Inflammatory macrophage treated with lipopolysaccharide for 4 hours (primary cell): ENCODE measurements at regions not wholly inside any gene's neighbourhood (a gene's known extent, or its start where the extent isn't known, plus 50 kb on each side); places are given as distances from the start of the nearest gene placed in this dataset.
"Not testable (repeated sequence)": the region's sequence is repeated elsewhere in the genome, so short reads cannot be mapped to it uniquely, and the experiment has no call there.

Experiments
- DNase-seq: peaks from one replicate; pipeline ENCODE4 v3.0.0-alpha.2; 2020

DNA sequence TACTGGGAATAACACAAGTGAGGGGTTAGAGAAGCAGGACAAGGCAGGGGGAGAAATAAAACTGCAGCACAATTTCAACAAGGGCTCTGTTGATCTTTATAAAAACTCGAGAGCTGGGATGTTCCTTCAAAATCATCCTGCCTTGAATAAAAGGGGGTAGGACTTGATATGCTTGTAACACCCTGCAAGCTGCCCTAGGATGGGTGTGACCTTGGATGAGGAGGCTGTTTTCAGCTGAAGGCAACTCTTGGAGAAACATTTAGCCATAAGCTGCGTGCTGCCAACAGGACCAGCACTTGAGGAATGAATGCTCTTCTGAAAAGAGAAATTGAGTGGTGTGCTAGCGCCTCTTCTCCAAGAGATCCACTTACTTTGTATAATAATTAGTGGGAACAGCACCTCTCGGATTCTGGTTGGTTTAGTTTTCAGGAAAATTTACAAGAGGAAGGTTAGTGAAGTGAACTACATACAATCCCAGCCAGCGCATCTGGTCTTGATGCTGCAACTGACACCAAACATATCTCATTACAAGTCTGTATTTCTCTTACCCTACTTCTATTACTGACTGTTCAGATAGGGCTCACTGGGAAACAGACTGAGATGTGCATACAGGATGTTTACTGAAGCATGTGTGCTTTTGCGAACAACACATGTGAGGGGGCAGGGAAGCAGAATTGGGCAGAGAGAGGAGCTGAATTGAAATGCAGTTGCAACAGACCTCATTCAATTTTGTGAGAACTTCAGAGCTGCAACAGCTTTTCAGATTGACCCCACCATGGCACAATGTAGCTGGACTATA, 643.0 kb upstream of the GOLIM4 start:
- DNase-seq, result no peak

DNA sequence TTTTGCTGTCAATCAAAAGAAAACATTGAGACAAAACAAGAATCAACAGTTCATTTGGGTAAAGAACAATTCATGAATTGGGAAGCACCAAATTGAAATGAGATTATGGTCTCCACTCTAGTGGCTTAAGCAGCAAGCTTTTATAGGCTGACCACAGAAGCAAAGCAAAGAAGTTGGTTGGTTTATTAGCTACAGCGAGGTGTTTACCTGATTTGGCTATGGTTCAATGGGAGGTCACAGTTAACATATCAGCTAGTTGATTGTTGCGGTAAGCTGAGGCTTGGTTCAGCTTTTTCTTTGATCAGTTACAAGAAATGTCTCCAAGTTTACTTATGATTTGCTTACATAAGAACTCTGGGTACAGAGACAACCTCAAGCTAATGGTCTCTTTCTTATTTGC, 640.5 kb upstream of the GOLIM4 start:
- DNase-seq, result no peak

DNA sequence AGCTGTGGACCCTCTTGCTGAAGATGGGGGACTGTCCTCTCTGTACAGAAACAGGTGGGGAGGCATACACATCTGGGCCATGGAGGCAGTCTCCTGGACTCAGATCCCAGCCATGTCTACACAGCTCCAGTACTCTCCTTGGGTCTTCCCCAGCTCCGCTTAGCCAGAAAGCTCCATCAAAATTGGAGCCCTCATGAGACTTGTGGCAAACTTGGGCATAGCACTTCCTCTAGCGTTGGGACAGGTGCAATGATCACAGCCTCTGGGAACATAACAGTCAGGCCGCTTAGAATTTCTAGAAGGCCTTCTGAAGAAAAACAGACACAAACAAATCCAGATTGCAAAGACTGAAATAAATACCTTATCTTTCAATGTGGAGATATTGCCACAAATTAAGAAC, 634.3 kb upstream of the GOLIM4 start:
- DNase-seq, result no peak

DNA sequence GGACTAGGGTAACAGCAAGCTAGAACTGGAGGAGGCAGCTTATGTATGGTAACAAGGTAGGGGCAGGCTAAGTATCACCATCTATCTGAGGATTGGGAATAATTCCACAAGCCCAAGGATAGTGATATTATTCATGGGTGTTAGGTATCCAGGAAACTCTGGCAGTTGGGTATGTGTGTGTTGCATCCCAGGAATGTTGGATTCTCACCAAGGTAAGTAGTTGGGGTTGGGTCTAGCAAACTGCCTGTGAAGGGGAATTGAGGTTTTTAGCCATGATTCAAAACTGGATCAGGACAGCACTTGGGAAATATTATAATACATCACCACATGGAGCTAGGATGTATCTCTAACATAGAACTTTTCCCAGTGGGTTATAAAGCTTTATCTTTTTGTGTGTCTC, 626.4 kb upstream of the GOLIM4 start:
- no peak for DNase-seq

DNA sequence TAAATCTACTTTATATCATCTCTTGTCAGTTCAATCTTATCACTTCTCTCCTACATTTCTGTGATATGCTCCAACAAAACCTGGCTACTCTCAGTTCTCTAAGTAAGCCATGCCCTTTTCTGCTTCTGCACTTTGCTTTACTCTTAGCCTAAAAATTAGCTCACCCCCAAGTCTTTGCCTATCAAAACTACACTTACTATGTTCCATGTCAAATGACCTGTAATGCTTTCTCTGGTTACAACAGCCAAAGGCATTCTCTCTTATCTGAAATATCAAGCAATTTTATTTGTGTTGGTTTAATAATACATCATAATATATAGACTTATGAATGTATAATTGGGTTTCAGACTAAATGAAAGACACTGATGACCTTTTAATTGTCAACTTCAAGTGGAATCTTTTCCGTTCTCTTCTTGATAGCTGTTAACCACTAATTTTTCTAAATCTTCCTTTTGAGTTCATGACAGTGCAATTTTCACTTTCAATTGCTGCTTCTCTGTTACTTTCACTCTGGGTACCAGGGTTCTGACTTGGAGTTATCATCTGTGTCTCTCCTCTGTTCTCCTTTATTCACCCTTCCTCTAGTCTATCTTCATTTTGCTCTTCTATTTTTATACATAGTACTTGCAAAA, 619.0 kb upstream of the GOLIM4 start:
- DNase-seq, result peak; percentile 2

DNA sequence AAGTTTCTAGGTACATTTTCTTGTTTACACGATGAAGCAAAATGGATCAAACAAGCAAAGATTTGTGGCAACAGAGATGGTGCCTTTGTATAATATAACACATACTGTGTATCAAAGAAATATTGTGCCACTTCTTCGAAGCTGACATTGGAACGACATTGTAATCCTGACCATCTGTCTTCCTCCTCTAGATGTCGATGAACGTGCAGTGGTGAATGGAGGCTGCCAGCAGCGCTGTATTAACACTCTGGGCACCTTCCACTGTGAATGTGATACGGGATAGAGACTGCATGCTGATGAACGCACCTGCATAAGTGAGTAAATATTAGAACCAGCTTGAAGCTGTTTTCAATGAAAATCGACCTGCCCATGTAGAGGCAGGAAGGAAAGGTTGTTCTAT, 613.3 kb upstream of the GOLIM4 start:
- DNase-seq, result no peak

DNA sequence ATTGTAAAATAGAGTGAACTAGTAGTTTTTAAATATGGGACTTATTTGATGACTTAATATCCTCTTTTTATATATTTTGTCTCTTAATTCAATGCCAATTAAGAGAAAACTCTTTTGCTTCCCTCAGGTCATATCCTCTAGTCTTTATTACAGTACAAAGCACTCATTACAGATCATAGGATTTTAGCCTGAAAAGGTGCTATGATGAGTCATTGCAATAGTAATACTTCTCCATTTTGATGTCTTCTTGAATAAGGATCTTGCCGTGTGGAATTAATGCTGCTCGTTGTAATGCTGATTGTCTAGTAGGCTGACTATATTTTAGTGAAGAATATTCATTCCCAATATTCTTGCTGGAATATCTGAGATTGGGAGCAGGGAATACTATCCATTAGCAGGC, 612.2 kb upstream of the GOLIM4 start:
- DNase-seq, result no peak

DNA sequence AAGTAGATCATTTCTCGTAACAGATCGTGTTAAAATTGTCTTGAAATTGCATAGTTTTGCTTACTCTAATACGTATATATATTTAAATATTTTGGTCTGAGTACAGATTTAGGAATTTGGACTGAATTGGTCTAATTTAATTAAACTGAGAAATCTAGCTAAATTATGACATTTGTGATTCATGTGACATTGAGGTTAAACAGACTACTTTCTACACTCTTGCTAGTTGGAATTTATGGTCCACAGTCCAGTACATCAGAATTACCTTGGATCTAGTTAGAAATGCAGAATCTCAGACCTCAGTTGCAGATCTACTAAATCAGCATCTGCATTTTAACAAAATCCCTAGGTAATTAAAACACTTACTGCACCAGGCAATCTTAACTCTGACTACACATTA, 609.7 kb upstream of the GOLIM4 start:
- no peak for DNase-seq

DNA sequence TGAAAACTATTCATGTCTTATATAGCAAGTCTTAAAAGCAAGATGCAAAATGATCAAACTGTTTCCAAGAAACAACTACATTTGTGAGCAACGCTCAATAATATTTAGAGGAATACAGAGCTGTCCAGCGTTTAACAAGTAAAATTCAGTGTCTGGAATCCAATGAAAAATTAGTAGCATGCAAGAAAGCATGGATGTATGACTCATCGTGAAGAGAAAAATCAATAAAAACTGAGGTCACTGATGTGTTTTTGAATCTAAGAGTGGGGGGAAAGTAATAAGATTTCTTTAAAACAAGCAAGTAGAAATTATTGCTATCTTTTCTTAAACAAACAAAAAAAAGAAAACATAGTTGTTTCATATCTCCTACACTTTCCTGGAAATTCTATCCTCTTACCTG, 600.3 kb upstream of the GOLIM4 start:
- no peak for DNase-seq

DNA sequence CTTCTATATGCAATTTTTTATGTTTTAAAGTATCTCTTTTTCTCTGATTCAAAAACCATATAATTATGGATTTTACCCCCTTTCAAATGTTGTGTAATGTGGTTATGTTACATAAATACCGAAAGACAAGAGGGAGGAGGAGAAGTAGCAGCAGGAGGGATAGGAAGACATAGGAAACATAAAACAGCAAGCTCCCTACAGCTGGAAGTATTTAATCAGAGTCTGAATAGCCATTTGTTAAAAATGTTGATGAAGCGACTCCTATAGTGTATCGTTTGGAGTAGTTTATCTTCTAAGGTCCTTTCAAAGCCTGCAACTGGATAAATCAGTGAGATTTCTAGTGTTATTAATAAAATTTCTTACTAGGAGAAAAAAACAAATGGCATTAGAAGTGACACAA, 598.1 kb upstream of the GOLIM4 start:
- no peak for DNase-seq

DNA sequence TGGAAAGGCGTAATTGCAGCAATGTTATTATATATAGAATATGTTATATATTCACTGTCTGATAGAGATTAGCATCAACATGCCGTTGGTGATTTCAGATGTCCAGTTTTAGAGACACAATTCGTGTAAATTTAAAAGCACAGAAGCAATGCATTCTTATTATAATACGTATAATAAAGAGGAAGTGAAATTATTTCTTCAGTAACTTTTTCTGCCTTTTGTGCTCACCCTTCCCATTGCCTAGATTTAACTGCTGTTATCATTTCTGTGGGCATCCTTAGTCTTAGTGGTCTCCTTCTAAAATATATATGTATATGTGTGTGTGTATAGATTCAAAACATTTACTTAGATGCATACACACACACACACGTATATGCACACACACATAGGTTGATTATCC, 592.5 kb upstream of the GOLIM4 start:
- no peak for DNase-seq

DNA sequence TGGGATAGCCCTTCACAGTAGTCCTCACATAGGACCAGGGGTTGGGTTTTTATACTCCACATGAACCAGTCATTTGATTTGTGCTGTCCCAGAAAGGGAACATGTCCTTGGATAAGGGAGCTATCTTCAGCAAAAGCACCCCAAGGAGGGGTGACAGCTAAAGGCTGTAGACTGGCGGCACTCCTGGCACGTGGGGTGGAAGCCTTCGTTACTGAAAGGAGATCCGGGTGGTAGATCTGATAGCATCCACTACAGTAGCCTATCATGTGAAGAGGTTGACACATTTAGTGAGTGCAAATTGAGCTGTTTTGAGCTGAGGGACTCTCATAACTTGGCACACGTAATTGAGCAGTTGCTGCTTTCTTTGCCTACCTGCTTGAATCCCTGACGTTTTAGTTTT, 588.8 kb upstream of the GOLIM4 start:
- DNase-seq, result no peak

DNA sequence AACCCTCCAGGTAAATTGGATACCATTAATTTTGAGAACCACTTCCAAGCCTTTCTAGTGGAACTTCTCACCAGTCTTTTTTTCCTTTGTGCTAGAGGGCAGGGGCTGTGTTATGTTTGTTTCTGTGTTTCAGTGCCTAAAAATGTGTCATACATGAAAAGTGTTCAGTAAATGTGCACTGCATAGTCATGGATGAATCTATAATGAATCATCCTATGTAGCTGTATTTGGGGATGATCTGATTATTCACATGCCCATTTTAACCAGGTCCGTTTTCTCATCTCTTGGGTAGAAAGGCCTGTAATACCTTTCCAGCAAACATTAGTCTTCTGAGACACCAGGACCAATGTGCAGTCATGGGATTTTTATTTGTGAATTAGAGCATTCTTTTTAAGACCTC, 583.0 kb upstream of the GOLIM4 start:
- no peak for DNase-seq

DNA sequence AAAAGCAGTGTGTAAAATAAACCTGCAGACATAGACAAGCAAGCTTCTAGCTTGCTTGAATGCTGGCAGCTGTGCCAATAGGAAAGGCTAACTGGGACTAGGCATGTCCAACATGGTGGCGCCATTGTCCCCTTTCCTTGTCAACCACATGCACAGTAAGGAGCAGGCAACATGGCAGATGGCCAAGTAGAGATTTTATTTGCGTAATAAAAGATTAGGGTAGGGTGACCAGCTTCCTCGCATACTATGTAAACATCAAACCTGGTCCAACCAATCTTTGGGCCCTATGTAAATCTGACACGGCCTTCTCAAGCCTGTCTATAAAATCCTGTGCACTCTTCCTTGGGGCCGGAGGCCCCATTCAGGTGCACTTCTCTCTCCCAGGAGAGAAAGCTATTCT, 575.4 kb upstream of the GOLIM4 start:
- no peak for DNase-seq

DNA sequence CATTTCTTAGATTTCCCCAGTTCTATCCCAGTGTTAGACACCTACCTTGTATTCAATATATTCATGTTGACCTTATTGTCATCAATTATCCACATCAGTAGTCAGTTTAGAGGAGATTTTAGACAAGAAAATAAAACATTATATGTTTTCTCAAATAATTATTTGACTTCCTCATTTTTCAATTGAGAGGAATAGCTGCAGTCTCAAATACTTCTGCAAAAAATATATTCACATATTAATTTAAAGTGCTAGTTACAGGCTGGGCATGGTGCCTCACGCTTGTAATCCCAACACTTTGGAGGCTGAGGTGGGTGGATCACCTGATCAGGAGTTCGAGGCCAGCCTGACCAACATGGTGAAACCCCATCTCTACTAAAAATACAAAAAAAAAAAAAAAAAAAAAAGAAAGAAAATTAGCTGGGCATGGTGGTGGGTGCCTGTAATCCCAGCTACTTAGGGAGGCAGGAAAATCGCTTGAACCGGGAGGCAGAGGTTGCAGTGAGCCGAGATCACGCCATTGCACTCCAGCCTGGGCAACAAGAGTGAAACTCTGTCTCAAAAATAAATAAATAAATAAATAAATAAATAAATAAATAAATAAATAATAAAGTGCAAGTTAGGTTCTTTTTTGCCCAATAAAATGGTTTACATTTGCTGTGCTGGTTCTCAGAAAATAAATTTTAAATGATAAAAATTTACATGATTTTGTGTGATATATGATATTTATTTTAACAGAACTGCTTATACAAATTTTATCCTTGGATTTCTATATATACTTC, 565.3 kb upstream of the GOLIM4 start:
- DNase-seq, result not testable (repeated sequence)

DNA sequence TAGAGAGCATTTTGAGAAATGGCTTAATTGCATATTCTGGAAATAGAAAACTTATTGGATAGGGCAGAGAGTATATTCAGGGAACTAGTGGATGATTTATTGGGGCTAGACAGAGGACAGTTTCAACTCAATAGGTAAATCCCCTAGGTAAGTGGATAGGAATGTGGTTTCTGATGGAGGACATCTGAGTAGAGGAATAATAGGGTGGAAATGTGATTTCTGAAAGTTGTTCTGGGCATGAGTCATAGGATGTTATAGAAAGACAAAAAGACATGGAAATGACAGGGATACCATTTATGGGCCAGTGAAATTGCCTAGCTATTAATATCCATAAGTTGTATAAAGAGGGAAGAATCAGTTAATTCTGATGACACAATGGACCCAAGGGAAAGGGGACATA, 563.3 kb upstream of the GOLIM4 start:
- DNase-seq, result no peak

DNA sequence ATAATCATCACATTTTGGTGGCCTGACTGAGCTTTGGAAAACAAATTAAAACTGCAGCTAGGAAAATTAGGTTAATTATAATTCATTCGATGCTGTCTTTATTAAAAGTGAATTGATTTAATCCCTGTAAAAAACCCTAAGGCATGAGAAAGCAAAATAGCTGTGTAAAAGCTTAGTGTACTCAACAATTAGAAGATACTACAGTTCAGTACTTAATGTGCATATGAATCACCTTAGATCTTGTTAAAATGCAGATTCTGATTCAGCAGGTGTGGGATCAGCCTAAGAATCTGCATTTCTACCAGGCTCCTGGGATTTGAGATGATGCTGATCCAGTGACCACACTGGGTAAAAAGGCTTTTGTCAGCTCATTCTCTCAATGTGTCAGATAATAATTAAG, 559.9 kb upstream of the GOLIM4 start:
- DNase-seq, result no peak

DNA sequence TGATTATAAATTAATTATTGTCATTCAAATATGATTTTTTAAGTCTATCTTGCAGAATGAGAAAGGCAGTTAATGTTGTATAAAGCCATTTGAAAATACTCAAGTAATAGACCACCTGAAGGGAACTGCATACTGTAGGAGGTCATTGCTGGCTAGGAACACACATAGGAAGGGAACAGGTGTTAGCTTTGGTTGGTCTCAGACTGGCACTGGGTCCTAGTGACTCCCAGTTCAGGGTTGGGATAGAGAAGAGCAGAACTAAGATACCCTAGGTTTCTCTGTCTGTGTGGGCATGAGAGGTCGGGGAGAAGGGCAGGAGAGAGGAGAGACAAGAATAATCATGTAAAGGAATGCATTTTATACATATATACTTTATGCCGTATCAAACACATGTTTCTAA, 559.0 kb upstream of the GOLIM4 start:
- DNase-seq, result no peak

DNA sequence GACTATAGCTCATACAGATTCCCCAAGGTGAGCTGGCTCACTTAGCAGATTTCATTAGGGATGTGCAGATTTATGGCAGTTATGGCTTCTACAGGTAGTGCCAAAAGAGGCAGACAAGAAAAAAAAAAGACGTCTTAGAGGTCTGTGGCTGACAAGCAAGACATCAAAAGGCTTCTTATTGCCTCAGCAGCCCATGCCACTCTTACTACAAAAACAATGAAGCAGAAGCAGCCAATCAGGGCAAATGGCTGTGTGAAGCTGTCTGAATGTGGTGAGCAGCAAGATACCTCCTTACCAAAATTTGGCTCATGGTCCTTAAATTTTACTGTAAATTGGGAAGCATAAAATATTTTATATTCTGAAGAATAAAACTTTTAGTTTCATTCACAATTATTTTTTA, 557.5 kb upstream of the GOLIM4 start:
- DNase-seq, result no peak

DNA sequence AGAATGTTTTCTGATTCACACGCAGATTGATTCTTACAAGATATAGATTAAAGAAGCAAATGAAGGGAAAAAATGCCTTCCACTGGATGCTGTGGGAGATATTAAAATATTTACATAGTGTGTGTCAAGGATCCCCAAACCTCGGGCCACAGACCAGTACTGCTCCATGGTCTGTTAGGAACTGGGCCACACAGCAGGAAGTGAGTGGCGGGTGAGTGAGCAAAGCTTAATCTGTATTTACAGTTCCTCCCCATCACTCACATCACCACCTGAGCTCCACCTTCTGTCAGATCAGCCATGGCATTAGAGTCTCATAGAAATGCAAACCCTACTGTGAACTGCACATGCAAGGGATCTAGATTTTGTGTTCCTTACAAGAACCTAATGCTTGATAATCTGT, 552.6 kb upstream of the GOLIM4 start:
- DNase-seq, result no peak

DNA sequence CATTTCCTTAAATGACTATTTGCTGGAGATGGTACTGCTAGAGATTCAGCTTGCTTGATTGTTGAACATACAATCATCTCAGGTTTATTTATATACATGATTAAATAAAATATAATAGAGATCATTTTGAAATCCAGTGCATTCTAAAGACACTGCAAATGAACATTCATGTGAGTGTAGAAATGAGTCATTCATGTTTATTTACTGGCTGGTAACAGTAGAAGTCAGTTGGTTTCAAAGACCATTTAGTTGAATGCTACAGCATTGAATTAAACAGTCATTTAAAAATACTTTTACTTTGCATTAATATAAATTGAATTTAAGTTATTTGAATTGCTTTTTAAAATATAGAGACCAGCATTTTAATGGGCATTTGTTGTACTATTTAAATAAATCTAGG, 551.9 kb upstream of the GOLIM4 start:
- no peak for DNase-seq

DNA sequence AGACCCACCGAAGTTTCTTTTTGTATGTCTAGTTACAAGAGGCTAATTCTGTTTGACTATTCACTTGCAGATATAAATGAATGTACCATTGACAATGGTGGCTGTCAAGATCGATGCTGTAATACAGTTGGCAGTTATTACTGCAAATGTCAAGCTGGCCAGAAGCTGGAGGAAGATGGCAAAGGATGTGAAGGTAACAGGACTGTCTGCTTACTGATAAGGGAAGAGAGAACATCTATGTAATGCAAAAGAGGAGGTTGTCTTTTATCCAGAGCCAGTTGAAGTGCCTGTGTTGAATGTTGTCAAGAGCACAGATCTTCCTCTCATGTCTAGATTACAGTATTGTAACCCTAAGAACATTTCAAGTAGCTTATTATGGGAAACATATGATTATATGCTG, 549.5 kb upstream of the GOLIM4 start:
- DNase-seq, result no peak

DNA sequence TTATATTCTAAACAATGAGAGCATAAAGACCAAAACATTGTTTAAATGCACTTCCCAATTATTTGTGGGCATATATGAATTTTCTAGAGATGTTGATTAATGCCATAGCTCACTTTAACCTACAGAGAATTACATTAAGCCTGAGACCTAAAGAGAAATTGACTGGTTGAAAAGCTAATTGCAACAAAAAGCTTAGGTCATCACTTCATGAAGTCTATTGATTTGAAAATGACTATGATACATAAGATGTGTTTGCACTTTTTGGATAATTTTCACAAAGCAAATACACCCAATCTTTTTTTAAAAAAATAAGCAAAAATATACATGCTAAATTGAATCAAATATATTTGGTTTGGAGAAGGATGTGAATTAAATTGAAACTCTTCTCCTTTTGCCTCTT, 532.8 kb upstream of the GOLIM4 start:
- no peak for DNase-seq

DNA sequence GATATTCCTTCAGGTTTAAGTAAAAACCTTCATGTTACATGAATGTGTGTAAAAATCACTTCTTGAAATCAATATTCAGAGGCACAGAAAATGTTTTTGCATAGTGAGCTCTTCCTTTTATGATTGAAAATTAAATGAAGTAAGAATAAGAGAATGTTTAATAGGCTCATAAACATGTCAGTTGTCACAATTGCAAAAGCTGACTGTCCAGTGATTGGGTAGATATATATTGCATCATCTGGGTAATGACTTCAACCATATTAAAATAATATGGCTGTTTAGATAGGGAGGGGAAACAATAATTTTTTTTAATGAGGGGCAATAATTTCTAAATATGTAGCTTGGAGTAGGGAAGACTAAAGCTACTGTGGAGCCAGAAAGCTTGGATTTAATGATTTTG, 529.8 kb upstream of the GOLIM4 start:
- no peak for DNase-seq
